OCI-LY7 (cell line): ENCODE measurements at regions not wholly inside any gene's neighbourhood (a gene's known extent, or its start where the extent isn't known, plus 50 kb on each side); places are given as distances from the start of the nearest gene placed in this dataset.

ENCODE experiments used
- CTCF ChIP-seq: fragments of 200-600 bp; sonication (generic); conservative IDR thresholded peaks from 2 replicates; pipeline ENCODE4 v1.5.1; 2014; ENCODE audit warnings: mild to moderate bottlenecking, antibody characterized with exemption, low read length, moderate library complexity, mixed read lengths
- EZH2phosphoT487 ChIP-seq: fragments of 200-600 bp; sonication (generic); IDR thresholded peaks from 2 replicates; pipeline ENCODE4 v1.6.1; 2018; ENCODE audit warnings: low read depth, borderline replicate concordance, mild to moderate bottlenecking, mixed run types, antibody characterized with exemption, low read length, moderate library complexity, mixed read lengths

GRCh38 chr11:97729546-97730272 is 1291.0 kb upstream of the CNTN5 start:
- no peak for TF ChIP-seq CTCF
- TF ChIP-seq EZH2phosphoT487: no peak
